Activated CD4-positive, CD25-positive, alpha-beta regulatory T cell treated with anti-CD3 and anti-CD28 coated beads, Interleukin-2, amount 50 U/mL, for 16 hours (primary cell): ENCODE measurements at regions not wholly inside any gene's neighbourhood (a gene's known extent, or its start where the extent isn't known, plus 50 kb on each side); places are given as distances from the start of the nearest gene placed in this dataset.

ENCODE experiments used
- DNase-seq: peaks from one replicate; pipeline ENCODE4 v3.0.0-alpha.2; 2020; ENCODE audit warnings: low read depth, low spot score

GRCh38 chr10:2631557-2632205 lies 435.7 kb upstream of the PFKP start:
- no peak for DNase-seq

- DNase-seq: no peak
Measured at GRCh38 chr10:2628705-2629104, 438.6 kb upstream of the PFKP start.

- no peak for DNase-seq
Measured at GRCh38 chr10:2627969-2628368, 439.4 kb upstream of the PFKP start.

- DNase-seq: no peak
Measured at GRCh38 chr10:2625094-2625493, 442.3 kb upstream of the PFKP start.

GRCh38 chr10:2623675-2624274 lies 443.6 kb upstream of the PFKP start:
- no peak for DNase-seq

GRCh38 chr10:2620827-2621521 lies 446.4 kb upstream of the PFKP start:
- no peak for DNase-seq

- no peak for DNase-seq
Measured at GRCh38 chr10:2619916-2620315, 447.4 kb upstream of the PFKP start.

DNA sequence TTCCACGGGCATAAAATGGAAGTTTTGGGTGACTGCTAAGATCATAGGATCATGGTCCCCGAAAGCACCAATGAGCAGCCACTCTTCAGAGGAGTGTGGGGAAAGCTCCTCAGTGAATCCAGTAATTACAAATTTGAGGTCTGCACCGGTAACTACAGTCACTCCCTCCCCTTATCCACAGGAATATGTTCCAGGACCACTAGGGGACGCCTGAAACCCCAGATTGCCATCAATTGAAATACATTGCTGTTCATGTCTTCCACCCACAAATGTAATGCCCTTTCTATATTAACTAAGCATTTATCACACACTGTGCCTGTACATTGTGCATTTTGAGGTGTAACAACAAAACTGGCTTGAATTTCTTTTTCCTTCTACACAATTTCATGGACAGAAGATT lies 447.9 kb upstream of the PFKP start:
- DNase-seq: no peak

DNA sequence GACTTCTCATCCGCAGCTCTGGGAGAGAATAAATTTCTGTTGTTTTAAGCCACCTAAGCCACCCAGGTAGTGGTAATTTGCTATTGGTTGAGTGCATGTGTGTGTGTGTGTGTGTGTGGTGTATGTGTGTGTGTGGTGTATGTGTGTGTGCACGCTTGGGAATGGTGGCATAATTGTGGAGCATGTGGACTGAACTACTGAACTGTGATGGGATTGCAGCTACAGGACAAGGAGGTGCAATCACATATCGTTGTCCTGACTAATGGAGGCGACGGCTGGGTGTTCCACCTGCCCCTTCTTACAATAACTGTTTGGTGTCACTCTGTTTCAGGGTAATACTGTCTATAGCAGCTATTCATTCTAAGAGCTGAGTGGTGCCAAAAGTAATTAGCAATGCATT lies 448.7 kb upstream of the PFKP start:
- no peak for DNase-seq

- no peak for DNase-seq
Measured at GRCh38 chr10:2616215-2616614, 451.1 kb upstream of the PFKP start.

GRCh38 chr10:2611603-2612002 lies 455.7 kb upstream of the PFKP start:
- DNase-seq: no peak

- DNase-seq: no peak
Measured at GRCh38 chr10:2610946-2611345, 456.4 kb upstream of the PFKP start.

DNA sequence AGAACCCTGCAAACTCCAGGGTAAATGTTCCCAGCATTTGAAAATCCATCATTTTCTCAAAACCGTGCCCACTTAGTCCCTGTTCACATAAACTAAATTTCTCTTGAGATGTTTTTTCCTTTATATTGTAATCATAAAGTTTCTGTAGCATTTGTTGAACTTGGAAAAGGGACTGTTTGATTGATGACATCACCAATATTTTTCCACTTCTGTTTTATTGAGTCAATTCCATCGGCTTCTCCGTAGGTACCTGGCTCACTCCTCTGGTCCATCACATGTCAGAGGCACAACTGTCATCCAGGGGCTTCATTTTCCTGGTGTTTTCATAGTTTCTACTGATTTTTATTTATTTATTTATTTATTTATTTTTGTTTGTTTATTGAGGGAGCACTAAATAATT lies 462.5 kb upstream of the PFKP start:
- no peak for DNase-seq

DNA sequence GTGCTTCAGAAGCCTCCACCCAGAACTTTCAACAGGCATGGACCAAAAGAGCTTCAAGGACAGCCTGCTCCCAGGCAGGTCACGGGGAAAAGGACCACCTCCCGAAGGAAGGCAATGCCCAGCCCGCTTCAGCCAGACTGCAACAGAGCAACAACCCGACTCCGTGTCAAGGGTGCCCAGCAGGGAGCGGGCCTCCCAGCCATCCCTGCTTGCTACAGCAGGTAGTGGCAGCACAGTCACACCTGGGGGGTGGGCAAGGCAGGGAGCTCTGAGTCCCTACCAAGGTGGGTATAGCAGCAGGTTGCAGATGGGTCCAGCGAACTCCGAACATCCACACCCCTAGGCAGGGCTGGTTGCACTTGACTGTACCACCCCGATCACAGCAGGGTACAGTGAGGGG lies 467.8 kb upstream of the PFKP start:
- DNase-seq: no peak

DNA sequence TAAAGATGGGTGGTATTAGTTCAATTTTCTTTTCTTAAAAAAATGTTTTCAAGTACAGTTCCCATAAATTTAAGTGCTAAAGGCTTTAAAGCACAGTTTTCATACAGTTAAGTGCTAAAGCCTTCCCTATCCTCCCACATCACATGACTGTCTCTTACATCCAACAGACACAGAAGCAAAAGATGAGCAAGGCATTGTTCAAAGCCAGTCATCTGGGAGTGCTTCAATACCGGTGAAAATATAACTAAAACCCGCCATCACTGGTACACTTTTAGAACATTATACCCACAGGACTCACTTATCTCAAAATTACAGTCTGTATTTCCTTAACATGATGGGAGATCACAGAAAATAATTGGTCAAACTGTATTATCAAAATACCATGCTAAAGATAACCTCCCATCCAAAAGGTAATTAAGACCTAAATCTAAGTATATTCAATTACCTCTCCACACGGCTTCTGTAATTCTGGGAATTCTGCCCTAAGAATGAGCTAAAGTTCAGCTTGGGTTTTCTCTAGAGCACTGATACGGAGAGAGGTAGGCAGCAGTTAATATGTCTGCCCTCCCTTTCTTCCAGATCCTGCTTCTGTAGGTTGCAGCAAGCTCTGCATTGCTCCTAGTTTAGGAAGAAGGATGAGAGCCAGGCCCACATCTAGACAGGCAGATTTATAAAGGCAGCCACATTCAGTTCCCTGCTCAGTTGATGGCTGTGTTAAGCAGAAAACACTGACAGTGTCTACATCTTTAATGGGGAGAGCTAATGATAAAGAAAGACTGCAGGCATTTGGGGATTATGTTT lies 474.8 kb upstream of the PFKP start:
- DNase-seq: no peak

GRCh38 chr10:2589196-2589595 lies 478.2 kb upstream of the PFKP start:
- DNase-seq: no peak

- no peak for DNase-seq
Measured at GRCh38 chr10:2584385-2584784, 483.0 kb upstream of the PFKP start.

DNA sequence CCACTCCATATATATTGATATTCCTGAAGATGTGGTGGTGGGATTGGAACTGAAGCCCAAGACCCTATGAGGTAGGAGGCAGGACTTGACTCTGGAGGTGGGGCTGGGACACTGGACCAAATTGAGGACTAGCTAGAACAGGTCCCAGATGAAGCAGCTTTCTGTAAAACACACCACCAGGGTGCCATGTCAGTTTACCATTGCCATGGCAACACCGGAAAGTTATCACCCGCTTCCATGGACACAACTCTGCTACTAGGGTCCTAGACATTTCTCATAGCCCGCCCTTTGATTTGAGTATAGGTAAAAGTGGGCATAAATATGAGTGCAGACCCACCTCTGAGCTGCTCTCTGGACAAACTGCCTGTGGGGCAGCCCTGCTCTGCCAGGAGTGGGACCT lies 490.5 kb upstream of the PFKP start:
- no peak for DNase-seq

- no peak for DNase-seq
Measured at GRCh38 chr10:2575460-2575859, 491.9 kb upstream of the PFKP start.

DNA sequence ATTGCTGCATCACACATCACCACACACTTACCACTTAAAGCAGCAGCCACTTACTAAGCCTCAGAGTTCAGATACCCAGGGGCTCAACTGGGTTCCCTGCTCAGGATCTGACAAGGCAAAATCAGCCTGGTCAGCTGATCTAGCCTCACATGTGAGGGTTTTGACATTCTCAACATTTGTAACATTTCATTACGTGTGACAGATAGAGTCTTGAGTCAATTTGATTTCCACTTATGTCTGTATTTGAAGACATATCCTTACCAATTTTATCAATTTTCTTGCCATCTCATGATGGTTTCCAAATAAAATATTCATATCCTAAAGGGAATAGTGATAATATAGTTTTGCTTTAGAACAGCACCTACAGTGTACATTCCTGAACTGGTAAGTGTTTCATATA lies 494.7 kb upstream of the PFKP start:
- DNase-seq: no peak

GRCh38 chr10:2556883-2557282 lies 510.5 kb upstream of the PFKP start:
- no peak for DNase-seq

DNA sequence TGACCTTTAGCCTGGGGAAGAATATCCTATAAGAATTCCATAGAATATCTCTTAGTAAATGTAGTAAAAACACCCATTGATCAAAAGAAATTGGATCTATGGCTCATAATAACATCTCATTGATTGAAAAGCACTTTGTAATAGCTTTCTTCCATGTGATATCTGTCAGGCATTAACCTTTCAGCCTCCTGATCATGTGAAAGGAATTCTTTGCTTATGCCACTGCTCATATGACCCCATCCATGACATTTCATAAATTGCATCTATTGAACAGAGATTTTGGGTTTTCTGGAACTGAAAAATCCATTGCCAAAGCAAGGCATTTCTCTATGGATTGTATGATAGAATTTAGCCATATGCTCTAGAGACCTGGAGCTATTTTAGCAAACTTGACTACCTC lies 519.3 kb upstream of the PFKP start:
- no peak for DNase-seq
